ENCODE measurements at regions not wholly inside any gene's neighbourhood (a gene's known extent, or its start where the extent isn't known, plus 50 kb on each side); places are given as distances from the start of the nearest gene placed in this dataset.

- TSS peak; percentile 76 for BruUV-seq (replicated peaks)
- Histone ChIP-seq H3K27ac (ENCODE audit: low read length) (peak overlapping the region; percentile 78), H3K9me3 (ENCODE audit: low read length) (no peaks in the 10 kb centered on the region), H4K20me1 (ENCODE audit: low read length) (no peaks in the 10 kb centered on the region), H3F3A (ENCODE audit: low read length, unreplicated experiment) (peaks cover 6% of the 10 kb centered on the region), H3K9ac (ENCODE audit: low read length) (peak overlapping the region; percentile 61), H3K27me3 (ENCODE audit: low read length) (no peaks in the 10 kb centered on the region), H2AFZ (ENCODE audit: low read length) (no peak overlapping the region), H3K9me2 (replicated peaks; ENCODE audit: low read length) (no peaks in the 10 kb centered on the region), H3K4me2 (ENCODE audit: low read length) (peak overlapping the region; percentile 55), H3K79me2 (ENCODE audit: low read length) (peaks cover 16% of the 10 kb centered on the region), H3K36me3 (ENCODE audit: low read depth, low read length) (no peaks in the 10 kb centered on the region), H3K4me1 (ENCODE audit: insufficient read depth, low read length) (peaks cover 64% of the 10 kb centered on the region), H3K4me3 (ENCODE audit: low read length) (0 out of 2 replicates have a peak overlapping the region, but pooled peaks have one; percentile 1)
- TF ChIP-seq EZH2phosphoT487 (IDR thresholded peaks at IDR 0.05; ENCODE audit: borderline replicate concordance, low read length), result no peak
- no peak for TF ChIP-seq CTCF (conservative IDR thresholded peaks at IDR 0.05; ENCODE audit: low read depth, low read length)
- no peak for TF ChIP-seq EZH2 (IDR thresholded peaks at IDR 0.05; ENCODE audit: low read length, unreplicated experiment)
- DNase-seq, result peak; percentile 100
- CTCF ChIA-PET, result interaction anchor here (0.6 to 4.3 kb wide), 8 partner anchors 15 to 179 kb away, joined by 3 to 56 read pairs (median 6); partner anchors contain the start of gene DKK1
- POLR2A ChIA-PET (ENCODE audit: unreplicated experiment), result interaction anchor here (0.7 to 2.3 kb wide), 4 partner anchors 44 to 173 kb away, joined by 3 to 27 read pairs (median 8); partner anchors contain the start of gene DKK1
- ATAC-seq, result peak; percentile 79
- intact Hi-C loops (cut with micrococcal nuclease), result loop anchor here (1.0 to 5.0 kb wide), 7 partner anchors 10 to 1500 kb away; no protein-coding TSS in a partner anchor
Observed at GRCh38 chr10:52486840-52487611, 172.9 kb downstream of the DKK1 start.

GRCh38 chr10:52488606-52489485 is 174.8 kb downstream of the DKK1 start:
- Histone ChIP-seq H3K9ac (ENCODE audit: low read length) (peak overlapping the region; percentile 61), H3K79me2 (ENCODE audit: low read length) (peaks cover 16% of the 10 kb centered on the region), H3F3A (ENCODE audit: low read length, unreplicated experiment) (peaks cover 6% of the 10 kb centered on the region), H3K36me3 (ENCODE audit: low read depth, low read length) (no peaks in the 10 kb centered on the region), H2AFZ (ENCODE audit: low read length) (peak overlapping the region; percentile 46), H4K20me1 (ENCODE audit: low read length) (no peaks in the 10 kb centered on the region), H3K4me2 (ENCODE audit: low read length) (peak overlapping the region; percentile 55), H3K9me2 (replicated peaks; ENCODE audit: low read length) (no peaks in the 10 kb centered on the region), H3K4me1 (ENCODE audit: insufficient read depth, low read length) (peaks cover 64% of the 10 kb centered on the region), H3K27ac (ENCODE audit: low read length) (peak overlapping the region; percentile 78), H3K9me3 (ENCODE audit: low read length) (no peaks in the 10 kb centered on the region), H3K4me3 (ENCODE audit: low read length) (peak overlapping the region; percentile 10; the same call in 1 of the 2 replicates), H3K27me3 (ENCODE audit: low read length) (no peaks in the 10 kb centered on the region)
- DNase-seq (peak; percentile 99), ATAC-seq (peak; percentile 21)
- TF ChIP-seq CTCF (conservative IDR thresholded peaks at IDR 0.05; ENCODE audit: low read depth, low read length), result peak; percentile 99
- no peak for TF ChIP-seq EZH2phosphoT487 (IDR thresholded peaks at IDR 0.05; ENCODE audit: borderline replicate concordance, low read length)
- BruUV-seq (replicated peaks), result no TSS peak
- CTCF ChIA-PET, result interaction anchor here (0.5 to 4.3 kb wide), 11 partner anchors 16 to 239 kb away, joined by 3 to 56 read pairs (median 8); partner anchors contain the start of gene DKK1
- intact Hi-C loops (cut with micrococcal nuclease), result loop anchor here (1.0 to 5.0 kb wide), 13 partner anchors 17 to 1502 kb away; partner anchors contain the start of gene DKK1
- POLR2A ChIA-PET (ENCODE audit: unreplicated experiment), result interaction anchor here (0.5 to 1.0 kb wide), 4 partner anchors 36 to 177 kb away, joined by 3 to 4 read pairs (median 4); no protein-coding TSS in a partner anchor
